ENCODE measurements at regions not wholly inside any gene's neighbourhood (a gene's known extent, or its start where the extent isn't known, plus 50 kb on each side); places are given as distances from the start of the nearest gene placed in this dataset.

DNA sequence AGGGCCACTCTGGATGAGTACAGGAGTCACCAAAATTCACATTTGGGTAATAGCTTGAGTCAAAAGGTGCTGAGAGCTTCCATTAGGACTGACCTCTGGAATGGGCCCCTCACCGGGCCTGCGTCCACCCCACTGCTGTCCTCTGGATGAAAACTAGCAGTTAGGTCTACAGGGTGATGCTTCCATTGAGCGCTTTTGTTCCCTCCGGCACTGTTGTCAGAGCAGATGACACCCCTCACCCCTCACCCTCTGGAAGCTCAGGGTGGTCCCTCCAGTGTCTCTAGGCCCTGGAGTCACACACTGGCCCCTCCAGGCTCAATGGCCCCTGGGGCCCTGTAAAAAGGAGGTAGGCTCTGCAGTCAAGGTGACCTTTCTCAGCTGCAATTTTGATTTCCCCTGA lies 187.8 kb upstream of the GPR12 start:
- Histone ChIP-seq H3K4me2 (ENCODE audit: insufficient read depth, insufficient read length, low read length) (no peak overlapping the region), H3K56ac (ENCODE audit: insufficient read length, low read depth, low read length) (no peak overlapping the region), H3K79me1 (ENCODE audit: insufficient read depth, low read depth, low read length, poor library complexity, severe bottlenecking) (no peaks in the 10 kb centered on the region), H2BK5ac (ENCODE audit: insufficient read length, low read length) (no peak overlapping the region), H3K9ac (ENCODE audit: extremely low read depth, insufficient read length, low read length) (no peak overlapping the region), H4K91ac (ENCODE audit: insufficient read length, low read depth, low read length) (no peak overlapping the region), H4K5ac (ENCODE audit: insufficient read length, low read depth, low read length) (no peak overlapping the region), H3K79me2 (ENCODE audit: insufficient read depth, low read length) (no peaks in the 10 kb centered on the region), H2AK5ac (ENCODE audit: insufficient read length, low read length) (no peak overlapping the region), H3T11ph (ENCODE audit: low read length) (no peak overlapping the region), H2BK12ac (ENCODE audit: insufficient read length, low read depth, low read length) (no peak overlapping the region), H3K23me2 (ENCODE audit: insufficient read length, low read depth, low read length, poor library complexity, severe bottlenecking) (no peaks in the 10 kb centered on the region), H3K18ac (ENCODE audit: insufficient read length, low read depth, low read length) (no peak overlapping the region), H4K20me1 (ENCODE audit: control insufficient read depth, insufficient read depth, insufficient read length) (no peaks in the 10 kb centered on the region), H3K27me3 (ENCODE audit: insufficient read depth, low read length) (no peaks in the 10 kb centered on the region), H2BK15ac (ENCODE audit: low read depth, low read length) (no peak overlapping the region), H3K4me1 (ENCODE audit: insufficient read depth, low read length) (no peaks in the 10 kb centered on the region), H3K4ac (ENCODE audit: low read depth, low read length) (no peak overlapping the region), H3K23ac (ENCODE audit: insufficient read length, low read depth, low read length) (no peak overlapping the region), H3K27ac (ENCODE audit: insufficient read length, low read depth, low read length) (no peak overlapping the region), H3K14ac (ENCODE audit: insufficient read depth, low read length) (no peak overlapping the region), H2BK120ac (ENCODE audit: low read depth, low read length, poor library complexity, severe bottlenecking) (no peak overlapping the region), H3K9me3 (ENCODE audit: control insufficient read depth, low read depth, low read length) (no peaks in the 10 kb centered on the region), H2BK20ac (ENCODE audit: low read depth, low read length, poor library complexity, severe bottlenecking) (no peak overlapping the region), H2AFZ (ENCODE audit: low read length) (no peak overlapping the region), H4K8ac (replicated peaks; ENCODE audit: insufficient read length, low read depth, low read length) (no peak overlapping the region)
- no peak for DNase-seq
- Mint-ChIP-seq H3K27ac (no peak overlapping the region), H3K9me3 (peaks cover 0 to 2% of the 10 kb centered on the region in 2 experiments; a peak in 1 of 5 replicates), H3K27me3 (ENCODE audit: low read depth) (peaks cover 2% of the 10 kb centered on the region; the same call in 1 of the 2 replicates), H3K4me1 (peaks cover under 1% of the 10 kb centered on the region in 2 experiments; a peak in 1 of 4 replicates), H3K36me3 (ENCODE audit: insufficient read depth in 1 of 3, low read depth in 3 of 3) (no peaks in the 10 kb centered on the region), H3K4me3 (no peak overlapping the region)
- TF ChIP-seq, protein P1, sequence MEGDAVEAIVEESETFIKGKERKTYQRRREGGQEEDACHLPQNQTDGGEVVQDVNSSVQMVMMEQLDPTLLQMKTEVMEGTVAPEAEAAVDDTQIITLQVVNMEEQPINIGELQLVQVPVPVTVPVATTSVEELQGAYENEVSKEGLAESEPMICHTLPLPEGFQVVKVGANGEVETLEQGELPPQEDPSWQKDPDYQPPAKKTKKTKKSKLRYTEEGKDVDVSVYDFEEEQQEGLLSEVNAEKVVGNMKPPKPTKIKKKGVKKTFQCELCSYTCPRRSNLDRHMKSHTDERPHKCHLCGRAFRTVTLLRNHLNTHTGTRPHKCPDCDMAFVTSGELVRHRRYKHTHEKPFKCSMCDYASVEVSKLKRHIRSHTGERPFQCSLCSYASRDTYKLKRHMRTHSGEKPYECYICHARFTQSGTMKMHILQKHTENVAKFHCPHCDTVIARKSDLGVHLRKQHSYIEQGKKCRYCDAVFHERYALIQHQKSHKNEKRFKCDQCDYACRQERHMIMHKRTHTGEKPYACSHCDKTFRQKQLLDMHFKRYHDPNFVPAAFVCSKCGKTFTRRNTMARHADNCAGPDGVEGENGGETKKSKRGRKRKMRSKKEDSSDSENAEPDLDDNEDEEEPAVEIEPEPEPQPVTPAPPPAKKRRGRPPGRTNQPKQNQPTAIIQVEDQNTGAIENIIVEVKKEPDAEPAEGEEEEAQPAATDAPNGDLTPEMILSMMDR (conservative IDR thresholded peaks at IDR 0.05): no peak
- no CpG with 5 or more reads among the region's 4 CpGs for WGBS (ENCODE audit: extremely low coverage, insufficient read length, low lambda C conversion rate)
